Activated naive CD8-positive, alpha-beta T cell treated with anti-CD3 and anti-CD28 coated beads, Interleukin-2, amount 50 U/mL, for 24 hours (primary cell): ENCODE measurements at regions not wholly inside any gene's neighbourhood (a gene's known extent, or its start where the extent isn't known, plus 50 kb on each side); places are given as distances from the start of the nearest gene placed in this dataset.

ENCODE experiments used
- ATAC-seq: fragments of 150-1000 bp; cut with Tn5 transposase; one replicate; pipeline ENCODE4 v1.10.0; 2021
- DNase-seq: peaks from one replicate; pipeline ENCODE4 v3.0.0; 2021
- H3K27ac Mint-ChIP-seq: one replicate; pipeline ENCODE4 v1.8.0; 2021; ENCODE audit warnings: mild to moderate bottlenecking, mixed read lengths
- H3K27me3 Mint-ChIP-seq: one replicate; pipeline ENCODE4 v1.8.0; 2021; ENCODE audit warnings: mixed read lengths
- H3K36me3 Mint-ChIP-seq: one replicate; pipeline ENCODE4 v1.8.0; 2021; ENCODE audit warnings: low read depth, mixed read lengths
- H3K4me1 Mint-ChIP-seq: one replicate; pipeline ENCODE4 v1.8.0; 2021; ENCODE audit warnings: mixed read lengths
- H3K4me3 Mint-ChIP-seq: one replicate; pipeline ENCODE4 v1.8.0; 2021; ENCODE audit warnings: mild to moderate bottlenecking, moderate library complexity, mixed read lengths
- H3K9me3 Mint-ChIP-seq: one replicate; pipeline ENCODE4 v1.8.0; 2021; ENCODE audit warnings: mixed read lengths

DNA sequence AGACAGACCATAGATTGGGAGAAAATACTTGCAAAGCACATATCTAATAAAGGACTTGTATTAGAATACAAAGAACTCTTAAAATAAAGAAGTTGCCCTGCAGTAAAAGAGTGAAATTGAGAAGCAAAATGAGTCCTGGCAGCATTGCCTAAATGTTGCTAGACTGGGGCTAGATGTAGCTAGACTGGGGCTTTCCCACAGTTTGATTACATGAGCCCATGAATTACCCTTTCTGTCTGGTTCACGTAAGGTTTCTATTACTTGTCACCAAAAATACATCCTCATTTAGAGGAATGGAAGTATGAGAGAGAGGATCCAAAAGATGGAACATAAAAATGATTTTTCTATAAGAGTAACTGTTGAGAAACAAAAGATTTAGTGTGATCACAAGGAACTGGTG lies 57.6 kb upstream of the CCDC28A start:
- no peak for DNase-seq
- no peaks in the 10 kb centered on the region for H3K36me3 Mint-ChIP-seq
- peaks cover 15% of the 10 kb centered on the region for H3K9me3 Mint-ChIP-seq
- peaks cover 16% of the 10 kb centered on the region for H3K27me3 Mint-ChIP-seq
- no peak overlapping the region for H3K27ac Mint-ChIP-seq
- no peaks in the 10 kb centered on the region for H3K4me1 Mint-ChIP-seq
- no peak overlapping the region for H3K4me3 Mint-ChIP-seq
- ATAC-seq, result no peak

DNA sequence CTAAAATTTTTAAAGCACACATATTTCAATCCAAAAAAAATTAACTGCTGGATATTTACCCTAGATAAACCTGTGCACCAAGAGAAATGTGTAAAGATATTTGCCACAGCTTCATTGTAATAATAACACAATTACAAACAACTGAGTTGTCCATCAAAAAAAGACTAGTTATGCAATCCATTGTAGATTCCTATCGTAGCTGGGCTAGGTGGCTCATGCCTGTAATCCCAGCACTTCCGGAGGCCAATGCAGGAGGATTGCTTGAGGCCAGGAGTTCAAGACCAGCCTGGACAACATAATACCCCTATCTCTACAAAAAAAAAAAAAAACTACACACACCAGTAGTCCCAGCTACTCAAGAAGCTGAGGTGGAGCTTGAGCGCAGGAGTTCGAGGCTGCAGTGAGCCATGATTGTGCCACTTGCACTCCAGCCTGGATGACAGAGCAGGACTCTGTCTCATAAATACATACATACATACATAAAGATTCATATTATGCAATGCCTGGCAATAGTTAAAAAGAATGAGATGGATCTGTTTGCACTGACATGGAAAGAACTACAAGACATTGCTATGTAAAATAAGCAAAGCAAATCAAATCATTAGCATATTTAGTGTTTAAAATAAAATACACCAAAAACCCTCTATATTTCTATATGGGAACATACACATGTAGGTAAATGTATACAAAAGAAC lies 56.5 kb upstream of the CCDC28A start:
- H3K4me3 Mint-ChIP-seq, result no peak overlapping the region
- H3K27me3 Mint-ChIP-seq, result peaks cover 11% of the 10 kb centered on the region
- H3K9me3 Mint-ChIP-seq, result peaks cover 15% of the 10 kb centered on the region
- H3K27ac Mint-ChIP-seq, result no peak overlapping the region
- no peaks in the 10 kb centered on the region for H3K4me1 Mint-ChIP-seq
- DNase-seq (no peak), ATAC-seq (no peak)
- no peaks in the 10 kb centered on the region for H3K36me3 Mint-ChIP-seq

DNA sequence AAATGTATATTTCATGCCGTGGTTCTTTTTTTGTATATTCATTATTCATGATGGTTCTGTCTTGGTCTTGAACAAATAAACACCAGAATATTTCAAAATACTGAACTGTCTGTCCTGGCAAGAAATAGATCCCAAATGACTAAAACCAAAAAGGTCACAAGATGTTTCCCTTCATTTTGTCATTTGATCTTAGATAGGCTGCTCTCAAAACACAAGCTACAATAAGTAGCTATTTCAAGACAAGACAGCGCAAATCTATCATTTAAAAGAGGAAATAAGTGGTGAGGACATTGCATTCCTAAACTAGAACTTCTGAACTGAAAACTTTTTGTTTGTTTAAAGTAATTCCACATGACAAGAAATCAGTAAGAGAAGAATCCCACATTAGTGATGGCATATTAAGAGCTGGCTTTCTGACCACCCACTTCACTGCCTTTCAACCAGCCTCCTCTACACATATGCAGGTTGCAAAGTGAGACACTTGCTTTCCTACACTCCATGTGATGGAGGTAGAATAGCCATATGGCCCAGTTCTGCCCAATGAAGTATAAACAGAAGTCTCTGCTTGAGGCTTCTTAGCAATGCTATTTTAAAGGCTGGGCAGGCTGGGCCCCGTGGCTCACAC lies 54.4 kb upstream of the CCDC28A start:
- H3K4me3 Mint-ChIP-seq, result no peak overlapping the region
- no peaks in the 10 kb centered on the region for H3K36me3 Mint-ChIP-seq
- H3K9me3 Mint-ChIP-seq, result peaks cover 7% of the 10 kb centered on the region
- DNase-seq (no peak), ATAC-seq (no peak)
- H3K27ac Mint-ChIP-seq, result no peak overlapping the region
- H3K27me3 Mint-ChIP-seq, result peaks cover 8% of the 10 kb centered on the region
- H3K4me1 Mint-ChIP-seq, result peaks cover 2% of the 10 kb centered on the region

DNA sequence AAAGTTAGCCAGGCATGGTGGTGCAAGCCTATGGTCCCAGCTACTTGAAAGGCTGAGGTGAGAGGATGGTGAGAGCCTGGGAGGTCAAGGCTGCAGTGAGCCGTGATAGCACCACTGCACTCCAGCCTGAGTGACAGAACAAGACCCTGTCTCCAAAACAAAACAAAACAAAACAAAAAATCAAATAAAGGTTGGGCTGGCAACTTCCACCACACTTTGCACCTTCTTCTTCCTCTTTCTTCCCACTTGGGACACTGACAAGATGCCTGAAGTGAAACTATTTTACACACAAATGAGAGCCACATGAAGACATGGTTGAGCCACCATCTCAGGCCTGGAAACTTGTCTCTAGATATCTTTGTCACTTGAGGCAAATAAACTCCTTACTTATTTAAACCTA lies 53.8 kb upstream of the CCDC28A start:
- ATAC-seq, result no peak
- Mint-ChIP-seq H3K9me3 (peaks cover 6% of the 10 kb centered on the region), H3K36me3 (no peaks in the 10 kb centered on the region), H3K4me3 (no peak overlapping the region), H3K27me3 (peaks cover 6% of the 10 kb centered on the region), H3K4me1 (peaks cover 2% of the 10 kb centered on the region), H3K27ac (no peak overlapping the region)
- no peak for DNase-seq

DNA sequence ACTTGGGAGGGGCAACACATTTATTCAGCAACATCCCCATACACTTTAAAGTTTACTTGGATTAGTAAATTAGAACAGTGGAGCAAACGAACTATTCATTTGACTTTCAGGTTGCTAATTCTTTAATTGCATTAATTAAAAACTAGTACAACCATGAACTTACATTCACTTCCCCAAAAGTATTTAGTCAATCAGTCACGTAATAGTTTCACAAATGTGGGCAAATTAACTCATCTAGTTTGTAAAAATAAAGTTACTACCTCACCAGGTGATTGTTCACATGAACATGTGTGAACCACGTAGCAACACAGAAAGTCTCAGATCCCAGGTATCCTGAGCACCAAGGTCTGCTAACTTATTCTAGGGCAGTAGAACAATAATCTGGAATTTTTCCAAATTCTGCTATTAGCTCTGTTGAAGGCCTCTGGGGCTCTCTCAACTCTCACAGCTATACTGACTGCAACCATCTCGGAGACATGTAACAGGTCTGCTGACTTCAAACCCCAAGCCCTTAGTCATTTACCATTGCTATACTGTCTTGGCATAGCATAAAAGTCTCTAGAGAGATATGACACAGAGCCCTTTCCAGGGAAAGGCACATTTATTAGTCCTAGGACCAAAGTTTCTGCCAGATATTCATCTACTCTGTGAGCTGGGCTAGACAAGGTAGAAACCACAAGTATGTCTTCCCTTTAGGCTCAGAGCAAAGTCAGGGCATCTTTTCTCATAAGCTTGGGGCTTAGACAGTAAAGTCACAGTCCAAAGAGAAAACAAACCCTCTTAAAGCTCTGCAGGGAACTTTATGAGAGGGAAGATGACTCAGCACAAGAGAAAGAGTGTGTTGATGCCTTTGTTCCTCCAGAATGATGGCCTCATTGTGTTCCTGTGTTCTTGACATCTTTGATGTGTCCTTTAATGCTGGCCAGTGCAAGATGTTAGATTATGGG lies 50.9 kb upstream of the CCDC28A start:
- ATAC-seq (no peak), DNase-seq (no peak)
- Mint-ChIP-seq H3K27me3 (peaks cover 2% of the 10 kb centered on the region), H3K9me3 (no peaks in the 10 kb centered on the region), H3K27ac (no peak overlapping the region), H3K4me1 (peaks cover 2% of the 10 kb centered on the region), H3K4me3 (no peak overlapping the region), H3K36me3 (no peaks in the 10 kb centered on the region)
